GM12878 (cell line): ENCODE measurements at regions not wholly inside any gene's neighbourhood (a gene's known extent, or its start where the extent isn't known, plus 50 kb on each side); places are given as distances from the start of the nearest gene placed in this dataset.

Experiments
- ATAC-seq: fragments of 200-7000 bp; cut with Tn5 transposase; 3 replicates; pipeline ENCODE4 v1.9.1; 2020; ENCODE audit warnings: mild to moderate bottlenecking, moderate library complexity
- BruUV-seq: library from RNA; stranded (reverse); fragments of 400-500 nt; replicated peaks from 2 replicates; lab custom pipeline; 2021; lab: Mats Ljungman, UMichigan
- CTCF ChIA-PET: fragments of 300-600 bp; sonication (Branson Sonifier 250); formaldehyde crosslinking; extraction: SDS; loops from one replicate; lab custom pipeline; 2021; ENCODE audit warnings: inconsistent platforms; lab: Yijun Ruan, JAX
- POLR2A ChIA-PET: fragments of 350-600 bp; formaldehyde crosslinking; extraction: SDS; loops from one replicate; lab custom pipeline; 2021; ENCODE audit warnings: inconsistent platforms; lab: Charles Lee
- RAD21 ChIA-PET: fragments of 300-600 bp; sonication (Branson Sonifier 250); formaldehyde crosslinking; loops from one replicate; lab custom pipeline; 2023; ENCODE audit warnings: antibody characterized with exemption; ENCODE audit not compliant: unreplicated experiment; lab: Charles Lee
- SMC1A ChIA-PET: fragments of 300-600 bp; sonication (Branson Sonifier 250); formaldehyde crosslinking; loops from one replicate; lab custom pipeline; 2023; ENCODE audit not compliant: unreplicated experiment, uncharacterized antibody; lab: Charles Lee
- DNase-seq: peaks from one replicate; pipeline ENCODE4 v3.0.0-alpha.2; 2011; ENCODE audit warnings: low read depth, low spot score
- FAIRE-seq: peaks from 3 replicates; lab custom pipeline; 2011; peaks lifted over from hg19 to GRCh38; lab: Jason Lieb, UNC
- H2AFZ ChIP-seq: 2 replicates; pipeline ENCODE4 v1.6.0; 2011; ENCODE audit warnings: low read depth, low read length, control low read depth; ENCODE audit not compliant: control insufficient read depth
- H3K27ac ChIP-seq: 2 replicates; pipeline ENCODE4 v1.5.1; 2011; ENCODE audit warnings: control low read depth; ENCODE audit not compliant: control insufficient read depth, insufficient read depth
- H3K27me3 ChIP-seq, 2 experiments: replicated peaks in 1 of 2; 2 replicates each; pipeline versions ENCODE4 v1.6.0 to v1.6.1; 2011; ENCODE audit warnings: low read length in 1 of 2; ENCODE audit not compliant: control insufficient read depth in 2 of 2, insufficient read depth in 2 of 2
- H3K36me3 ChIP-seq, 2 experiments: 2 replicates each; pipeline ENCODE4 v1.5.1; 2011; ENCODE audit warnings: low read length in 1 of 2; ENCODE audit not compliant: control insufficient read depth in 2 of 2, insufficient read depth in 2 of 2
- H3K4me1 ChIP-seq: 2 replicates; pipeline ENCODE4 v1.6.1; 2011; ENCODE audit warnings: mild to moderate bottlenecking, low read length, moderate library complexity, mixed read lengths; ENCODE audit not compliant: control insufficient read depth, insufficient read depth
- H3K4me2 ChIP-seq: 2 replicates; pipeline ENCODE4 v1.6.0; 2011; ENCODE audit warnings: control low read depth; ENCODE audit not compliant: control insufficient read depth, insufficient read depth
- H3K4me3 ChIP-seq: fragments of 200-600 bp; sonication (generic); 2 replicates; pipeline ENCODE4 v1.5.1; 2016
- H3K79me2 ChIP-seq: 2 replicates; pipeline ENCODE4 v1.6.0; 2011; ENCODE audit warnings: low read length; ENCODE audit not compliant: control insufficient read depth, insufficient read depth
- H3K9ac ChIP-seq: 2 replicates; pipeline ENCODE4 v1.8.0; 2011; ENCODE audit warnings: low read length, control low read depth, mixed read lengths; ENCODE audit not compliant: control insufficient read depth, insufficient read depth
- H3K9me3 ChIP-seq: replicated peaks from 3 replicates; pipeline ENCODE4 v1.5.1; 2011; ENCODE audit warnings: mild to moderate bottlenecking, low read length; ENCODE audit not compliant: control insufficient read depth, insufficient read depth
- H4K20me1 ChIP-seq: 2 replicates; pipeline ENCODE4 v1.6.0; 2011; ENCODE audit not compliant: control insufficient read depth, insufficient read depth
- CBX5 ChIP-seq: sonication (generic); IDR thresholded peaks from 2 replicates; pipeline ENCODE4 v1.6.1; 2016; ENCODE audit warnings: low read depth, moderate library complexity, mild to moderate bottlenecking, inconsistent platforms
- ESRRA ChIP-seq: IDR thresholded peaks from 2 replicates; pipeline ENCODE4 v1.6.1; 2012; ENCODE audit warnings: mild to moderate bottlenecking, low read length, improper control_type of control experiment
- EZH2 ChIP-seq: IDR thresholded peaks from 2 replicates; pipeline ENCODE4 v1.6.1; 2012; ENCODE audit warnings: low read depth, mild to moderate bottlenecking, control low read depth, inconsistent platforms, low read length, borderline replicate concordance; ENCODE audit not compliant: control insufficient read depth
- GATAD2B ChIP-seq: fragments of 450-650 bp; conservative IDR thresholded peaks from 2 replicates; pipeline ENCODE4 v1.6.1; 2017; ENCODE audit warnings: low read depth, mild to moderate bottlenecking, moderate library complexity
- HCFC1 ChIP-seq: fragments of 150-350 bp; IDR thresholded peaks from 2 replicates; pipeline ENCODE4 v1.6.1; 2014; ENCODE audit warnings: low read length
- KDM1A ChIP-seq: fragments of 200-600 bp; sonication (generic); IDR thresholded peaks from 2 replicates; pipeline ENCODE4 v1.6.1; 2016; ENCODE audit warnings: borderline replicate concordance
- POLR2AphosphoS5 ChIP-seq: IDR thresholded peaks from 2 replicates; pipeline ENCODE4 v1.6.1; 2011; ENCODE audit warnings: mild to moderate bottlenecking, low read length, inconsistent platforms
- RAD21 ChIP-seq: IDR thresholded peaks from 2 replicates; pipeline ENCODE4 v1.6.1; 2011; ENCODE audit warnings: mild to moderate bottlenecking, low read depth, low read length, moderate library complexity; ENCODE audit not compliant: insufficient read depth
- RUNX3 ChIP-seq: IDR thresholded peaks from 2 replicates; pipeline ENCODE4 v1.6.1; 2012; ENCODE audit warnings: low read length, inconsistent platforms
- ZBTB40 ChIP-seq: fragments of 450-650 bp; IDR thresholded peaks from 2 replicates; pipeline ENCODE4 v1.6.1; 2016; ENCODE audit warnings: mild to moderate bottlenecking, moderate library complexity, borderline replicate concordance
- ZNF207 ChIP-seq: fragments of 450-650 bp; IDR thresholded peaks from 2 replicates; pipeline ENCODE4 v1.6.1; 2014; ENCODE audit warnings: antibody characterized with exemption, mild to moderate bottlenecking, borderline replicate concordance
- ZNF384 ChIP-seq: IDR thresholded peaks from 2 replicates; pipeline ENCODE4 v1.6.1; 2012; ENCODE audit warnings: low read depth, mild to moderate bottlenecking, low read length, improper control_type of control experiment, borderline replicate concordance
- WGBS: methylation state at CpG from one replicate; pipeline ENCODE4 v1.1.6; 2016; ENCODE audit warnings: low lambda C conversion rate; ENCODE audit not compliant: insufficient replicate concordance, insufficient coverage; ENCODE audit errors: missing lambda C conversion rate; 5-methylcytosine and 5-hydroxymethylcytosine counted together
- in situ Hi-C: fragments of 300-500 bp; cut with MboI; formaldehyde crosslinking; loops from 9 replicates; pipeline ENCODE4 v1.14.3; 2018; ENCODE audit warnings: mixed read lengths
- intact Hi-C: fragments of 100-400 bp; cut with micrococcal nuclease; formaldehyde crosslinking; loops from one replicate; pipeline ENCODE4 v1.14.2; 2022; ENCODE audit not compliant: unreplicated experiment
- TF ChIP-seq, protein P1 (sequence below): IDR thresholded peaks from 2 replicates; pipeline ENCODE4 v1.6.1; 2011; ENCODE audit warnings: mild to moderate bottlenecking, low read depth, low read length, moderate library complexity; ENCODE audit not compliant: insufficient replicate concordance
- TF ChIP-seq, protein P2 (sequence below): IDR thresholded peaks from 2 replicates; pipeline ENCODE4 v1.6.1; 2012; ENCODE audit warnings: low read depth, low read length, improper control_type of control experiment
- TF ChIP-seq, protein P3 (sequence below): fragments of 450-650 bp; IDR thresholded peaks from 2 replicates; pipeline ENCODE4 v1.6.1; 2017; ENCODE audit warnings: mild to moderate bottlenecking, moderate library complexity

GRCh38 chr9:1530696-1531095 lies 480.5 kb downstream of the DMRT2 start:
- no peak for DNase-seq
- BruUV-seq: no TSS peak
- no peak overlapping the region for H3K4me2 ChIP-seq
- no peak for FAIRE-seq
- ChIA-PET RAD21 (no interaction called here), SMC1A (interaction anchor here (0.8 kb wide), 1 partner anchor 74 kb away, joined by 3 read pairs; no protein-coding TSS in a partner anchor), POLR2A (interaction anchor here (1.3 kb wide), 1 partner anchor 9 kb away, joined by 3 read pairs; no protein-coding TSS in a partner anchor), CTCF (interaction anchor here (1.2 kb wide), 1 partner anchor 73 kb away, joined by 4 read pairs; no protein-coding TSS in a partner anchor)
- intact Hi-C loops: loop anchor here (10.0 kb wide), 1 partner anchor 394 kb away; no protein-coding TSS in a partner anchor
- ATAC-seq: no peak
- no peak overlapping the region for H3K9ac ChIP-seq
- no peak overlapping the region for H2AFZ ChIP-seq
- H3K36me3 ChIP-seq: no peaks in the 10 kb centered on the region
- H3K9me3 ChIP-seq: no peaks in the 10 kb centered on the region; the same call in 2 of the 3 replicates
- no peaks in the 10 kb centered on the region for H4K20me1 ChIP-seq
- 50% methylated on average over 3 of the region's 3 CpGs for WGBS
- in situ Hi-C loops: no loop called here
- no peaks in the 10 kb centered on the region for H3K79me2 ChIP-seq
- no peaks in the 10 kb centered on the region for H3K4me1 ChIP-seq
- H3K4me3 ChIP-seq: no peak overlapping the region
- H3K27me3 ChIP-seq: no peaks in the 10 kb centered on the region
- H3K27ac ChIP-seq: no peak overlapping the region
- TF ChIP-seq RUNX3 (no peak), KDM1A (no peak), GATAD2B (no peak), ZNF384 (no peak), ESRRA (no peak), POLR2AphosphoS5 (no peak), HCFC1 (no peak), EZH2 (no peak), ZBTB40 (no peak), CBX5 (no peak), RAD21 (no peak), ZNF207 (no peak)
- TF ChIP-seq, protein P1, sequence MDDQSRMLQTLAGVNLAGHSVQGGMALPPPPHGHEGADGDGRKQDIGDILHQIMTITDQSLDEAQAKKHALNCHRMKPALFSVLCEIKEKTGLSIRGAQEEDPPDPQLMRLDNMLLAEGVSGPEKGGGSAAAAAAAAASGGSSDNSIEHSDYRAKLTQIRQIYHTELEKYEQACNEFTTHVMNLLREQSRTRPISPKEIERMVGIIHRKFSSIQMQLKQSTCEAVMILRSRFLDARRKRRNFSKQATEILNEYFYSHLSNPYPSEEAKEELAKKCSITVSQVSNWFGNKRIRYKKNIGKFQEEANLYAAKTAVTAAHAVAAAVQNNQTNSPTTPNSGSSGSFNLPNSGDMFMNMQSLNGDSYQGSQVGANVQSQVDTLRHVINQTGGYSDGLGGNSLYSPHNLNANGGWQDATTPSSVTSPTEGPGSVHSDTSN: no peak
- TF ChIP-seq, protein P2, sequence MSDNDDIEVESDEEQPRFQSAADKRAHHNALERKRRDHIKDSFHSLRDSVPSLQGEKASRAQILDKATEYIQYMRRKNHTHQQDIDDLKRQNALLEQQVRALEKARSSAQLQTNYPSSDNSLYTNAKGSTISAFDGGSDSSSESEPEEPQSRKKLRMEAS: no peak
- TF ChIP-seq, protein P3, sequence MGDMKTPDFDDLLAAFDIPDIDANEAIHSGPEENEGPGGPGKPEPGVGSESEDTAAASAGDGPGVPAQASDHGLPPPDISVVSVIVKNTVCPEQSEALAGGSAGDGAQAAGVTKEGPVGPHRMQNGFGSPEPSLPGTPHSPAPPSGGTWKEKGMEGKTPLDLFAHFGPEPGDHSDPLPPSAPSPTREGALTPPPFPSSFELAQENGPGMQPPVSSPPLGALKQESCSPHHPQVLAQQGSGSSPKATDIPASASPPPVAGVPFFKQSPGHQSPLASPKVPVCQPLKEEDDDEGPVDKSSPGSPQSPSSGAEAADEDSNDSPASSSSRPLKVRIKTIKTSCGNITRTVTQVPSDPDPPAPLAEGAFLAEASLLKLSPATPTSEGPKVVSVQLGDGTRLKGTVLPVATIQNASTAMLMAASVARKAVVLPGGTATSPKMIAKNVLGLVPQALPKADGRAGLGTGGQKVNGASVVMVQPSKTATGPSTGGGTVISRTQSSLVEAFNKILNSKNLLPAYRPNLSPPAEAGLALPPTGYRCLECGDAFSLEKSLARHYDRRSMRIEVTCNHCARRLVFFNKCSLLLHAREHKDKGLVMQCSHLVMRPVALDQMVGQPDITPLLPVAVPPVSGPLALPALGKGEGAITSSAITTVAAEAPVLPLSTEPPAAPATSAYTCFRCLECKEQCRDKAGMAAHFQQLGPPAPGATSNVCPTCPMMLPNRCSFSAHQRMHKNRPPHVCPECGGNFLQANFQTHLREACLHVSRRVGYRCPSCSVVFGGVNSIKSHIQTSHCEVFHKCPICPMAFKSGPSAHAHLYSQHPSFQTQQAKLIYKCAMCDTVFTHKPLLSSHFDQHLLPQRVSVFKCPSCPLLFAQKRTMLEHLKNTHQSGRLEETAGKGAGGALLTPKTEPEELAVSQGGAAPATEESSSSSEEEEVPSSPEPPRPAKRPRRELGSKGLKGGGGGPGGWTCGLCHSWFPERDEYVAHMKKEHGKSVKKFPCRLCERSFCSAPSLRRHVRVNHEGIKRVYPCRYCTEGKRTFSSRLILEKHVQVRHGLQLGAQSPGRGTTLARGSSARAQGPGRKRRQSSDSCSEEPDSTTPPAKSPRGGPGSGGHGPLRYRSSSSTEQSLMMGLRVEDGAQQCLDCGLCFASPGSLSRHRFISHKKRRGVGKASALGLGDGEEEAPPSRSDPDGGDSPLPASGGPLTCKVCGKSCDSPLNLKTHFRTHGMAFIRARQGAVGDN: no peak
